Heart left ventricle (tissue), 16 donors: ENCODE measurements at regions not wholly inside any gene's neighbourhood (a gene's known extent, or its start where the extent isn't known, plus 50 kb on each side); places are given as distances from the start of the nearest gene placed in this dataset.

ENCODE experiments used
- ATAC-seq, 4 donors: fragments of 200-7000 bp; cut with Tn5 transposase; one replicate each; pipeline ENCODE4 v1.9.1; 2020 to 2022; ENCODE audit warnings: moderate library complexity in 4 of 4, mild to moderate bottlenecking in 3 of 4, moderate number of reproducible peaks in 1 of 4
- DNase-seq, 5 donors: peaks; one replicate each; pipeline ENCODE4 v3.0.0-alpha.2; 2020
- H3K27ac ChIP-seq, 12 donors: fragments of 200-600 bp; sonication (generic) in 4 of 12; one replicate each; pipeline versions ENCODE4 v1.5.0 to v1.8.0; 2016 to 2022; ENCODE audit warnings: mild to moderate bottlenecking in 2 of 12
- H3K27me3 ChIP-seq, 9 donors: fragments of 200-600 bp; sonication (generic) in 2 of 9; one replicate each; pipeline versions ENCODE4 v1.5.1 to v1.8.0; 2016 to 2022; ENCODE audit warnings: mild to moderate bottlenecking in 3 of 9
- H3K36me3 ChIP-seq, 9 donors: fragments of 200-600 bp; sonication (generic) in 2 of 9; one replicate each; pipeline versions ENCODE4 v1.5.0 to v1.8.0; 2018 to 2022; ENCODE audit warnings: mild to moderate bottlenecking in 2 of 9
- H3K4me1 ChIP-seq, 12 donors: fragments of 200-600 bp; sonication (generic) in 4 of 12; one replicate each; pipeline versions ENCODE4 v1.5.0 to v1.8.0; 2016 to 2022; ENCODE audit warnings: mild to moderate bottlenecking in 3 of 12
- H3K4me3 ChIP-seq, 12 donors: fragments of 200-600 bp; sonication (generic) in 4 of 12; one replicate each; pipeline versions ENCODE4 v1.5.0 to v1.8.0; 2017 to 2022; ENCODE audit warnings: mild to moderate bottlenecking in 9 of 12, moderate library complexity in 4 of 12
- H3K9me3 ChIP-seq, 12 donors: fragments of 200-600 bp; sonication (generic) in 4 of 12; one replicate each; pipeline versions ENCODE4 v1.5.0 to v1.8.0; 2016 to 2022; ENCODE audit warnings: mild to moderate bottlenecking in 1 of 12
- CTCF ChIP-seq, 12 donors: fragments of 200-600 bp; sonication (generic) in 4 of 12; IDR thresholded peaks; one replicate each; pipeline versions ENCODE4 v1.5.0 to v1.8.0; 2018 to 2022; ENCODE audit warnings: antibody characterized with exemption in 12 of 12, mild to moderate bottlenecking in 5 of 12
- POLR2A ChIP-seq, 2 donors: fragments of 450-650 bp; IDR thresholded peaks; one replicate each; pipeline ENCODE4 v1.6.1; 2017; ENCODE audit warnings: antibody characterized with exemption in 2 of 2, mild to moderate bottlenecking in 2 of 2, moderate library complexity in 2 of 2
- WGBS, 4 donors: extraction: QIAGEN DNeasy Blood & Tissue Kit in 2 of 4; methylation state at CpG; one replicate each; pipeline versions ENCODE4 v1.1.5 to v1.1.7; 2013 to 2018; 5-methylcytosine and 5-hydroxymethylcytosine counted together
- intact Hi-C, 10 donors: fragments of 100-400 bp; cut with DNase I; formaldehyde crosslinking; loops; one replicate each; pipeline versions ENCODE4 v1.11.1 to v1.14.2; 2022
- donor health status: ischemic (EF 13 %, LVEDD 7.1; RV severe dilation, severe dysfunction).
- donor health status: healthy with polysubstance abuse.
- donor health status: DM: no; HTN: yes; CAD: no.
- donor health status: DM: no; HTN: no; CAD: no.
- donor health status: ischemic (EF 25% LVEDD 6.9; RV normal size, moderate dysfunction).
- donor health status: ischemic (EF 25% LVEDD 5.7; RV mildly dilated, moderate dysfunction).
- donor health status: healthy.
- donor health status: DM: yes; HTN: yes; CAD: no.
- donor health status: ischemic (EF 35%, LVEDD 5.7; RV mildly dilated, moderate dysfunction).
- donor health status: nonischemic (EF 11% LVEDD 7.7; RV severe dilation, severe dysfunction).
- donor health status: DM: yes; HTN: yes; CAD: no.
- donor health status: PGD.
- donor health status: ischemic (EF 29% LVEDD 5.4; RV normal size, mild dysfunction).
- donor health status: nonischemic (EF 23%, LVEDD 6.1; RV moderate dilation, normal function).

GRCh38 chr2:199668645-199669044 is 182.3 kb downstream of the FTCDNL1 start:
- TF ChIP-seq POLR2A (IDR thresholded peaks at IDR 0.05) (no peak), CTCF (IDR thresholded peaks at IDR 0.05) (no peak)
- no peak for DNase-seq
- H3K9me3 ChIP-seq, result no peaks in the 10 kb centered on the region
- no peaks in the 10 kb centered on the region for H3K27me3 ChIP-seq
- H3K4me3 ChIP-seq, result no peak overlapping the region
- no peaks in the 10 kb centered on the region for H3K4me1 ChIP-seq
- peak in 2 of 4 donors; percentile 45 to 49 for ATAC-seq
- peak overlapping the region in 1 of 12 donors; percentile 1 for H3K27ac ChIP-seq
- 43 to 57% (median 47%) methylated on average over 3 of the region's 3 CpGs for WGBS, 4 donors
- no peaks in the 10 kb centered on the region for H3K36me3 ChIP-seq
- intact Hi-C loops, result no loop called here

GRCh38 chr2:199663157-199663556 is 187.8 kb downstream of the FTCDNL1 start:
- H3K27ac ChIP-seq, result no peak overlapping the region
- H3K27me3 ChIP-seq, result no peaks in the 10 kb centered on the region
- TF ChIP-seq CTCF (IDR thresholded peaks at IDR 0.05), result no peak
- no peak for TF ChIP-seq POLR2A (IDR thresholded peaks at IDR 0.05)
- no peak for ATAC-seq
- H3K4me3 ChIP-seq, result no peak overlapping the region
- intact Hi-C loops, result no loop called here
- no peak for DNase-seq
- 60 to 65% (median 63%) methylated on average over 6 of the region's 6 CpGs for WGBS, 4 donors
- peaks cover 0 to 5% (median 0%) of the 10 kb centered on the region in 12 donors for H3K4me1 ChIP-seq
- no peaks in the 10 kb centered on the region for H3K9me3 ChIP-seq
- H3K36me3 ChIP-seq, result no peaks in the 10 kb centered on the region

GRCh38 chr2:199662255-199662654 is 188.7 kb downstream of the FTCDNL1 start:
- no peaks in the 10 kb centered on the region for H3K36me3 ChIP-seq
- no peak overlapping the region for H3K27ac ChIP-seq
- H3K9me3 ChIP-seq, result peaks cover 0 to 6% (median 0%) of the 10 kb centered on the region in 12 donors
- no peak for ATAC-seq
- no peaks in the 10 kb centered on the region for H3K27me3 ChIP-seq
- no peak for DNase-seq
- peaks cover 0 to 5% (median 0%) of the 10 kb centered on the region in 12 donors for H3K4me1 ChIP-seq
- no peak for TF ChIP-seq CTCF (IDR thresholded peaks at IDR 0.05)
- no peak for TF ChIP-seq POLR2A (IDR thresholded peaks at IDR 0.05)
- intact Hi-C loops, result no loop called here
- H3K4me3 ChIP-seq, result no peak overlapping the region
- WGBS, 4 donors, result 44 to 64% (median 54%) methylated on average over 8 of the region's 8 CpGs

GRCh38 chr2:199660167-199660566 is 190.8 kb downstream of the FTCDNL1 start:
- WGBS, 4 donors, result 94 to 96% (median 96%) methylated on average over 14 to 15 of the region's 15 CpGs
- DNase-seq (no peak), ATAC-seq (no peak)
- peaks cover 0 to 25% (median 0%) of the 10 kb centered on the region in 12 donors for H3K9me3 ChIP-seq
- H3K27ac ChIP-seq, result no peak overlapping the region
- H3K4me3 ChIP-seq, result no peak overlapping the region
- intact Hi-C loops, result no loop called here
- H3K4me1 ChIP-seq, result peaks cover 0 to 5% (median 0%) of the 10 kb centered on the region in 12 donors
- no peaks in the 10 kb centered on the region for H3K36me3 ChIP-seq
- TF ChIP-seq POLR2A (IDR thresholded peaks at IDR 0.05) (no peak), CTCF (IDR thresholded peaks at IDR 0.05) (no peak)
- no peaks in the 10 kb centered on the region for H3K27me3 ChIP-seq
